Left hindlimb (tissue), 1 donor: ENCODE measurements at regions not wholly inside any gene's neighbourhood (a gene's known extent, or its start where the extent isn't known, plus 50 kb on each side); places are given as distances from the start of the nearest gene placed in this dataset.

ENCODE experiments used
- DNase-seq: peaks from one replicate; pipeline ENCODE4 v3.0.0-alpha.2; 2018

DNA sequence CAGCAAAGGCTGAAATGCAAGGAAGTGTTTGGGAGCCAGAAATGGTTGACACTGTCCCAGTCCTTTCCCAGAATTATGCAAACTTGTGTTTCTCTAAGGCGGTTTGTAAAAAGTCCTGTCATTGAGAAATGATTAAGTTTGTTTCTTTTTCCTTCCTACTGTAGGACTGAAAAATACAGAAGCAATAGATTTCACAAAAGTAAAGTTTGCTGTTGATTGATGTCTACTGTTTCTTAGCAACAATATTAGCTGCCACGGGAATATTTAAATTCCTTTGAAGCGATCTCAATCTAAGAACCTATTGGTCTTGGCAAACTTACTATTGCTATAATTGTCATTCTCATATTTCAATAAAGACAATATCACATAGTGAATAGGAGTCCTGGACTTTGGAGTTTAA lies 100.7 kb upstream of the IL12A start:
- DNase-seq = no peak

- no peak for DNase-seq
Observed at GRCh38 chr3:159892171-159892795, 96.4 kb upstream of the IL12A start.

GRCh38 chr3:159892801-159893200 lies 95.8 kb upstream of the IL12A start:
- DNase-seq = no peak

DNA sequence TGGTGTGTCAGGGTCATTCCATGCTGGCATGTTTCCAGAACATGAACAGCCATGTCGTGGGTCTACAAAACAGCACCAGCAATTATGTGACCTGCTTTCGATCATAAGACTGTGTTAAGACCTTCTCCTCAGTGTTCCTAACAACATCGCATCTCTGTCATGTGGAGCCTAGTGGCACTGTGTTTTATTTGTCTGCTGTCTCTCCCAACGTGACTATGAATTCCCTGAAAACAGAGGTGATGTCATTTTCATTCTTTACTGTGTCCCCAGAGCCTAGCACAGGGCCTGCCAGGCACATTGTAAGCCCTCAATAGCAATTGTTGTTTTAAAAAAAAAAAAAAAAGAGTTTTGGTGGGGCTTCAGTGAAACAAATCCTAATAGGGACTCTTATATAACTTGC lies 94.2 kb upstream of the IL12A start:
- DNase-seq = no peak

DNA sequence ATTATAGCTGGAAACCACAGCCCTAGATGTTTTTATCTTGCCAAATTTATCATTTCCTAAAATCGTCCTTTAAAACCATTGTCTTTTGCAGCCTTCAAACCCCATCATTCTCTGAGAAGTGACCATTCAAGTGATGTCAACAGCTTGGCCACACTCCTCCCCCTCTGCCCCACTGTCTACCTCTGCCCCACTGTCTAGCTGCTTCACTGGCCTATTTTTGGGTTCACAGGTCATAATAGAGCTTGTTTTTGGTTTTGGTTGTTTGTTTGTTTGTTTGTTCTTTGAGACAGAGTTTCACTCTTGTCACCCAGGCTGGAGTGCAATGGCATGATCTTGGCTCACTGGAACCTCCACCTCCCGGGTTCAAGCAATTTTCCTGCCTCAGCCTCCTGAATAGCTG lies 93.2 kb upstream of the IL12A start:
- no peak for DNase-seq

DNA sequence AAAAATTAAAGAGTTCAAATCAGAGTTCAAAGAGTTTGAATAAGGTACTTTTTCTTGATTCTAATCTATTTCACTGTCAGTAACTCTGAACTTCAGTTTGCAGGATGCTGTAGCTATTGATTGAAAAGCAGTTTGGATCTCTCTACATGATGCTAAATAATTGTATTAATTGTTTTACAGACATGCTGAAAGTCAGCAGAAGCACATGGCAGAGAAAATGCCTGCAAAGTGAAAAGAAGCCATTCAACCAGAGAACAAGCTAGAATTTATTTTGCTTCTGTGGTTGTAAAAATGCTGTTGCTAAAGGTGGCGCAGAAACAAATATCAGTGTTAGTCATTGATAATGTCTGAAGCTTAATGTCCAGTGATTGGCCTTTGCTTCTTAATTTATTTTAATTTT lies 92.1 kb upstream of the IL12A start:
- DNase-seq = no peak

DNA sequence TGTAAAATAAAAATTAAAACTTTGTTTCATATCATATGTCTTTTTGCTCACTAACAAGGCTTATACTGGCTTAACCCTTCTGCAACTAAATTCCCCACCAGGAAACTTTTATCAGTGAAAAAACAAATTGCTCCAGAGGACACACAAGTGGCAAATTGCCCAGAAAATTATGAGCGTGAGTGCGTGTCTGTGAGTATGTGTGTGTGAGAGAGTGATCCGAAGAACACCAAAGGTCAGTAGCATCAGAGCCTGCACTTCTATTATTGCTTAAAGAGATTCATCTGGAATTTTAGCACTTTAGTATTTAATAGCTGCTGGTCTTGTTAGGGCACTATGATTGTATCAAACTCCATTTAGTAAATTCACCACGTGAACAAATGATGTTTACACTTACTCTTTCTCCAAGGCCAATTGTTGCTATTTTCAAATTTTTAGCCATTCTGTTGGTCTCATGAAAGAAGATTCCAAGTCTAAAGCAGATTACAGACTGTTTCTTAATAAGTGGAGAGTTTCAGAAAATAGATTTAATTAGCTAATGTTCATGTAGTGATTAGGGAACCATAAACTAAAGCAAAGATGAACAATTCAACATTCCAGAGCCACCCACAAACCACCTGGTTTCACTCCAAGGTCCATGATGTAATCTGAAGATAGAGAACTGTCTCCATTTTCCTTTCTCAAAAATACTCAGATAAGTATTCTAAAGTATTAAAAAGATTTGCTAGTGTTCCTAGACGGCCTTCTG lies 91.1 kb upstream of the IL12A start:
- DNase-seq = no peak

- DNase-seq = no peak
Observed at GRCh38 chr3:159898147-159898546, 90.5 kb upstream of the IL12A start.

DNA sequence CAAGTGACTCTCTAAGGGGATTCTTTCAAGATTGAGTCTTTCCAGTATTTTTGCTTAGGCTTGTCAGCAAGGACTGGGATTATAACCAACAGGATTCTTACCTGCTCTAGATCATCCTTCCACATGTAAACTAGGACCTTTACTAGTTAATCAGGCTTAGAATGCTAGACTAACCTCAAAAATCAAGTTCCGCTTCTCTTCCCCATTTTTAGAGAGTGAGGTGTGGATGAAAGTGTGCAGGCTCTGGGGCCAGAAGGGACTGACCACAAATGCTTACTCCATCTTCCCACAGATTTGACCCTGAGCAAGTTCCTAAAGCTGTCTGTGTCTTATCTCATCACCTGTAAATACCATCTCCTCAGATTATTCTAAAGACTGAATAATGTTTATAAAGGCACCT lies 89.5 kb upstream of the IL12A start:
- no peak for DNase-seq

GRCh38 chr3:159902546-159903314 lies 85.9 kb upstream of the IL12A start:
- no peak for DNase-seq

GRCh38 chr3:159904455-159904854 lies 84.2 kb upstream of the IL12A start:
- DNase-seq = no peak

DNA sequence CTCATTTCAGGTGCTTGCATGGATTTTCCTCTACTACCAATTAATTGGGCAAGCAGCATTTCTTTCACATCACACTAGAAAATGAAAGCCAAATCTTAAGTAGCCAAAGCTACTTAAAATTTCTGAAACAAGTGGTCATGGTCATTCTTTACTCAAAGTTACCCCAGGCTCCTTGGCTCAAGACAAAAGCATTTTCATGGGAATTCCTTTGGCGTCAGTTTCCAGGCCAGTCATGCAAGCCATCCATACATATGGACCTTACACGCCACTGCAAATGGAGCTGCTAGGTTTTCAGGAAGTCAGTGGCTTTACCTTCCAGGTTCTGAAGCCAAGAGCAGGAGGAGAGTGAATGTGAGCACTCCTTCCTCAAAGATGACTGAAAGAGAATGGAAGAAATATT lies 83.7 kb upstream of the IL12A start:
- no peak for DNase-seq

DNA sequence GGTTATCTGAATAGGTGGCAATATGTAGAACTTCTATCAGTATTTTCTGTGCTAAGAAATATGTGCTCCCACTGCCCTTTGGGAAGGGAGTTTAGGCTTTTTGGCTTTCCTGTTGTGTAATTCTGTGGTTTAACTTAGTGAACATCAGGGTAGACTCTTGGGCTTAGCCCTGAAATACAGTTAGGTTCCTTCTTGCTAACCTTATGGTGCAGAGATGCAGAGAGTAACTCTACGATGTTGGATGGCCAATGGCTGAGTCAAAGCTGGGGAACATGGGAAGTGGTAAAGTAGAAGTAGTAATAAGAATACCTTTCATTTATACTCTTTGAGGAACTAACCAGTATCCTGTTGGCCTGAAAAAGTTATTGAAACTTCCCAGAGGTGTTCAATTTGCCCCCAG lies 80.8 kb upstream of the IL12A start:
- no peak for DNase-seq

DNA sequence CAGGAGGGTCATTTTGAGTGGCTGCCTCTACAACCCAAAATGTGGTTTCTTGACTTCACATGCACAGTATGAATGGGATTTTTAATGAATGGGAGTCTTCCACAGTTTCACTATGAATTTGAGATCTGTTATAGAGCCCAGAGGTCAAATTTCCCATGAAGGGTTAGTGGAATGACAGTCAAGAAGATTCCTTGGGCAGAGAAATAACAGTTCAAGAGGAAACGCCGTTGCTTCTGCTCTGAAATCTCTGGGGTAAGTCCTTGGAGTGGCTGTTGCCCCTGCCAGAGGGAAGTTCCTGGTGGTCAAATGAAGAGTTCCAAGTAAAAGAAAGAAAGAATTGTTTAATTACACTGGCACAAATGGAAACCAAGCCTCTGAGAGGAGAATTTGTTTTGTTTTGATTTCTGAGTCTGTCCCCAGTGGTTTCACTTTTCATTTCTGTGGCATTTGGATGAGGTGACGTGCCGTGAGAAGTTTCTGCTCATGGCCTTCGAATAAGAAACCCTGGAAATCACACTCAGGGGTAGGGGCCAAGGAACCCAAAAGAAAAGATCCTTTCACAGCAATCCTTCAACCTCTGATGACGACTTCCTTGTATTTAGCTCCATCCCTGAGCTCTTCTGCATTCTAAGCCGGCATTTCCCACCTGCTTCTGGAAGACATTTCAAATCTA lies 77.5 kb upstream of the IL12A start:
- no peak for DNase-seq

- DNase-seq = no peak
Observed at GRCh38 chr3:159911664-159912037, 77.0 kb upstream of the IL12A start.

- DNase-seq = no peak
Observed at GRCh38 chr3:159913712-159914414, 74.8 kb upstream of the IL12A start.

DNA sequence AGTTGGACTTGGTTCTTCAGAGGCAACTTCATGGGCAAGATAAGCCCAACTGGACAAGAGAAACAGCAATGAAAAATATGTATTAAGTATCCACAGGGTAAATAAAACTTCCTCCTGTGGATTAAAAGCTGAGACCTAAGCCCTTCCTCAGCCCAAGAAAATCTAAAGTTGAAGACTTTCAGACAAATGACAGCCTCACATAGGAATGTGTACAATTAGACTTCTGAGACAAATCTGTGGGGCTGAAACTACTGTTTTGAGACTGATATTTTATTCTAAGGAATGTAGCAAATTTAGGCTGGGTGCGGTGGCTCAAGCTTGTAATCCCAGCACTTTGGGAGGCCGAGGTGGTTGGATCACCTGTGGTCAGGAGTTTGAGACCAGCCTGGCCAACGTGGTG lies 74.2 kb upstream of the IL12A start:
- DNase-seq = no peak

GRCh38 chr3:159916052-159916451 lies 72.6 kb upstream of the IL12A start:
- DNase-seq = no peak

GRCh38 chr3:159917141-159917540 lies 71.5 kb upstream of the IL12A start:
- DNase-seq = no peak

DNA sequence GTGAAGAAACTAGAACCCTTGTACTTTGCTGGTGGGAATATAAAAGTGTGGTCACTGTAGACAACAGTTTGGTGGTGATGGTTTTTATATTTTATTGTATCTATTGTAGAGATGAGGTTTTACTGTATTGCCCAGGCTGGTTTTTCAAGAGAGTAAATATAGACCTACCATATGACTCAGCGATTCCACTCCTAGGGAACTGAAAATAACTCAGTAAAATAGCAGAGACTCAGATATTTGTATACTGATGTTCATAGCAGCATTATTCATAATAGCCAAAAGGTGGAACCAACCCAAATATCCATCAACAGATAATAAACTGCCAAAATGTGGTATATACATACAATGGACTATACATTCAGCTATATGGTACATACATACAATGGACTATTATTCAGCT lies 68.8 kb upstream of the IL12A start:
- DNase-seq = no peak

- DNase-seq = no peak
Observed at GRCh38 chr3:159922193-159922840, 66.3 kb upstream of the IL12A start.

GRCh38 chr3:159922861-159923312 lies 65.7 kb upstream of the IL12A start:
- no peak for DNase-seq
